ENCODE measurements at regions not wholly inside any gene's neighbourhood (a gene's known extent, or its start where the extent isn't known, plus 50 kb on each side); places are given as distances from the start of the nearest gene placed in this dataset.

DNA sequence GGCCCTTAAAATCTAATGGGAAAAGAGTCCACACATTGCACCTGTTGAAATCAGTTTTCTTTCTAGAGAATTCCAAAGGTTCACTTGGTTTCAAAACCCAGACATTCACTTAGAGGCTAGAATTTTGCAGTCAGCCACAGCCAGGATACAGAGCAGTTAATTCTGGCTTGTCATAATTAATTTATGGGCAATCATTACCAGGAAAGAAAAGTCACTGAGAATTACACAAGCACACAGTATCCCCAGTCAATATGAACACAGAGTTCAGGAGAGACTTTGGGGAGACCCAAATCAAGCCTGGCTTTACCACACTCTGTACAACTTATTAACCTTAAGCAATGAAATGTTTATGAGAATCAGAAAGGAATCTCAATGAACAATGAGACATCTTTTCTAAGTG is 224.3 kb upstream of the SOX21 start:
- TF ChIP-seq, protein P1, sequence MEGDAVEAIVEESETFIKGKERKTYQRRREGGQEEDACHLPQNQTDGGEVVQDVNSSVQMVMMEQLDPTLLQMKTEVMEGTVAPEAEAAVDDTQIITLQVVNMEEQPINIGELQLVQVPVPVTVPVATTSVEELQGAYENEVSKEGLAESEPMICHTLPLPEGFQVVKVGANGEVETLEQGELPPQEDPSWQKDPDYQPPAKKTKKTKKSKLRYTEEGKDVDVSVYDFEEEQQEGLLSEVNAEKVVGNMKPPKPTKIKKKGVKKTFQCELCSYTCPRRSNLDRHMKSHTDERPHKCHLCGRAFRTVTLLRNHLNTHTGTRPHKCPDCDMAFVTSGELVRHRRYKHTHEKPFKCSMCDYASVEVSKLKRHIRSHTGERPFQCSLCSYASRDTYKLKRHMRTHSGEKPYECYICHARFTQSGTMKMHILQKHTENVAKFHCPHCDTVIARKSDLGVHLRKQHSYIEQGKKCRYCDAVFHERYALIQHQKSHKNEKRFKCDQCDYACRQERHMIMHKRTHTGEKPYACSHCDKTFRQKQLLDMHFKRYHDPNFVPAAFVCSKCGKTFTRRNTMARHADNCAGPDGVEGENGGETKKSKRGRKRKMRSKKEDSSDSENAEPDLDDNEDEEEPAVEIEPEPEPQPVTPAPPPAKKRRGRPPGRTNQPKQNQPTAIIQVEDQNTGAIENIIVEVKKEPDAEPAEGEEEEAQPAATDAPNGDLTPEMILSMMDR (IDR thresholded peaks at IDR 0.05; ENCODE audit: low read depth, low read length): no peak
- TF ChIP-seq POLR2A (IDR thresholded peaks at IDR 0.05; ENCODE audit: extremely low read depth, insufficient read length): no peak
- TF ChIP-seq MYC (IDR thresholded peaks at IDR 0.05; ENCODE audit: low read depth, low read length): no peak
- TF ChIP-seq, protein P2, sequence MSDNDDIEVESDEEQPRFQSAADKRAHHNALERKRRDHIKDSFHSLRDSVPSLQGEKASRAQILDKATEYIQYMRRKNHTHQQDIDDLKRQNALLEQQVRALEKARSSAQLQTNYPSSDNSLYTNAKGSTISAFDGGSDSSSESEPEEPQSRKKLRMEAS (IDR thresholded peaks at IDR 0.05; ENCODE audit: low read depth, low read length): no peak
